ENCODE measurements at regions not wholly inside any gene's neighbourhood (a gene's known extent, or its start where the extent isn't known, plus 50 kb on each side); places are given as distances from the start of the nearest gene placed in this dataset.

DNA sequence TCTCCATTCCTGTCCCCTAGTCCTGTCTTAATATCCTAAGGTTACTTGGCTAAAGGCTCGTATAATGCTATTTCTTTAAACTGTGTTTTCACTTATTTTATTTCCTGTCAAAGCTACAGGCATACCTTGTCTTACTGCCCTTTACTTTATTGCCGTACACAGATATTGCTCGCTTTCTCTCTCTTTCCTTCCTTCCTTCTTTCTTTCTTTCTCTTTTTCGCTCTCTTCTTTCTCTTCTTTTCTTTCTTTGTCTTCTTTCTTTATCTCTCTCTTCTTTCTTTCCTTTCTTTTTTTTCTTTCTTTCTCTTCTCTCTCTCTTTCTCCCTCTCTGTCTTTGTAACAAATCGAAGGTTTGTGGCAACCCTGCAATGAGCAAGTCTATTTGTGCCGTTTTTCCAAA, 123.9 kb upstream of the ARHGAP5 start:
- intact Hi-C loops (cut with DNase I) = no loop called here
- Histone ChIP-seq H3K4me3 (no peak overlapping the region), H3K9me3 (no peaks in the 10 kb centered on the region), H3K27ac (no peak overlapping the region), H3K4me1 (peaks cover 0 to 20% (median 13%) of the 10 kb centered on the region in 4 donors), H3K27me3 (no peaks in the 10 kb centered on the region), H3K36me3 (no peaks in the 10 kb centered on the region)
- no peak for TF ChIP-seq POLR2AphosphoS5 (IDR thresholded peaks at IDR 0.05)
- TF ChIP-seq, protein P1, sequence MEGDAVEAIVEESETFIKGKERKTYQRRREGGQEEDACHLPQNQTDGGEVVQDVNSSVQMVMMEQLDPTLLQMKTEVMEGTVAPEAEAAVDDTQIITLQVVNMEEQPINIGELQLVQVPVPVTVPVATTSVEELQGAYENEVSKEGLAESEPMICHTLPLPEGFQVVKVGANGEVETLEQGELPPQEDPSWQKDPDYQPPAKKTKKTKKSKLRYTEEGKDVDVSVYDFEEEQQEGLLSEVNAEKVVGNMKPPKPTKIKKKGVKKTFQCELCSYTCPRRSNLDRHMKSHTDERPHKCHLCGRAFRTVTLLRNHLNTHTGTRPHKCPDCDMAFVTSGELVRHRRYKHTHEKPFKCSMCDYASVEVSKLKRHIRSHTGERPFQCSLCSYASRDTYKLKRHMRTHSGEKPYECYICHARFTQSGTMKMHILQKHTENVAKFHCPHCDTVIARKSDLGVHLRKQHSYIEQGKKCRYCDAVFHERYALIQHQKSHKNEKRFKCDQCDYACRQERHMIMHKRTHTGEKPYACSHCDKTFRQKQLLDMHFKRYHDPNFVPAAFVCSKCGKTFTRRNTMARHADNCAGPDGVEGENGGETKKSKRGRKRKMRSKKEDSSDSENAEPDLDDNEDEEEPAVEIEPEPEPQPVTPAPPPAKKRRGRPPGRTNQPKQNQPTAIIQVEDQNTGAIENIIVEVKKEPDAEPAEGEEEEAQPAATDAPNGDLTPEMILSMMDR (IDR thresholded peaks at IDR 0.05) = no peak
- TF ChIP-seq POLR2A (IDR thresholded peaks at IDR 0.05) = no peak
- WGBS, 2 donors = 92 to 94% methylated on average over 6 of the region's 6 CpGs
- DNase-seq = no peak

DNA sequence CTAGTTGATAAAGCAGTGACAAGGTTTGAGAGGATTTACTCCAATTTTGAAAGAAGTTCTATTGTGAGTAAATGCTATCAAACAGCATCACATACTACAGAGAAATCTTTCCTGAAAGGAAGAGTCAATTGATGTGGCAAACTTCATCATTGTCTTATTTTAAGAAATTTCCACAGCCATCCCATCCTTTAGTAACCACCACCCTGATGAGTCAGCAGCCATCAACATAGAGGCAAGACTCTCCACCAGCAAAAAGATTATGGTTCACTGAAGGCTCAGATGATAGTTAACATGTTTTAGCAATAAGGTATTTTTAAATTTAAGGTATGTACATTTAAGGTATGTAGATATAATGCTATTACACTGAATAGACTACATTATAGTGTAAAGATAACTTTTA, 122.1 kb upstream of the ARHGAP5 start:
- H3K4me1 ChIP-seq = peaks cover 0 to 17% (median 13%) of the 10 kb centered on the region in 4 donors
- no peak for DNase-seq
- no peaks in the 10 kb centered on the region for H3K27me3 ChIP-seq
- intact Hi-C loops (cut with DNase I) = no loop called here
- H3K36me3 ChIP-seq = no peaks in the 10 kb centered on the region
- H3K9me3 ChIP-seq = no peaks in the 10 kb centered on the region
- TF ChIP-seq POLR2AphosphoS5 (IDR thresholded peaks at IDR 0.05) (no peak), POLR2A (IDR thresholded peaks at IDR 0.05) (no peak), EP300 (IDR thresholded peaks at IDR 0.05) (no peak)
- TF ChIP-seq, protein P1 (IDR thresholded peaks at IDR 0.05) = no peak
- H3K4me3 ChIP-seq = no peak overlapping the region
- no peak overlapping the region for H3K27ac ChIP-seq

DNA sequence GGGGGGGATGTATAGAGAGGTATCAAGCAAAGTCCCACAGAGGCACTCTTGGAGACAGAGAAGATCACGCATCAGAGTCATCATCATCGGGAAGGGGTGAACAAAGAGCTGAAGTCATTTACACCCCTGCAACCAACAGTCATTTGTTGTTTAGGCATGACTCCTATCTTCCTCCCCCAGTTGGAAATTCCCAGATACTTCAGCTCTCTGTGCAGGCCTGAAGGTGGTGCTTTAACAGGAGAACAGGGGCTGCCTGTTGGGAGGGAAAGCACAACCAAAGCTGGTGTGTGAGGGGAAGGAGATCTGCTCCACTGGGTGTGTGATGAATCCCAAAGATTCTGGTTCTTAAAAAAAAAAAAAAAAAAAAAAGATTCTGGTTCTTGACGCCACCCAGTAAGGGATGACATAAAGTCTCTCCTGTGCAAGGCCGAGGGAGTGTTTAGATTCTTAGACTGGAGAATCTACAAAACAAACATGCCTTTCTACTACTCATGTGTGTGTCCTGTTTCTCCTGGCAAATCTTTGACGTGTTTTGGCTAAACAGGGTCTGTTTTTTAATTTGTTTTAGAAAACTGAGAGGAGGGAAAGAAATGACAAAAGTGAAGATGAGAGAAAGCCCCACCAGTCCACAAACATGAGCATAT, 121.0 kb upstream of the ARHGAP5 start:
- Histone ChIP-seq H3K9me3 (no peaks in the 10 kb centered on the region), H3K4me3 (no peak overlapping the region), H3K27me3 (no peaks in the 10 kb centered on the region), H3K36me3 (no peaks in the 10 kb centered on the region), H3K27ac (no peak overlapping the region), H3K4me1 (peaks cover 0 to 6% (median 5%) of the 10 kb centered on the region in 4 donors)
- DNase-seq = no peak
- TF ChIP-seq POLR2A (IDR thresholded peaks at IDR 0.05) (no peak), EP300 (IDR thresholded peaks at IDR 0.05) (no peak), POLR2AphosphoS5 (IDR thresholded peaks at IDR 0.05) (no peak)
- TF ChIP-seq, protein P1 (IDR thresholded peaks at IDR 0.05) = no peak
- intact Hi-C loops (cut with DNase I) = no loop called here
- WGBS, 2 donors = 65 to 68% methylated on average over 5 of the region's 5 CpGs

DNA sequence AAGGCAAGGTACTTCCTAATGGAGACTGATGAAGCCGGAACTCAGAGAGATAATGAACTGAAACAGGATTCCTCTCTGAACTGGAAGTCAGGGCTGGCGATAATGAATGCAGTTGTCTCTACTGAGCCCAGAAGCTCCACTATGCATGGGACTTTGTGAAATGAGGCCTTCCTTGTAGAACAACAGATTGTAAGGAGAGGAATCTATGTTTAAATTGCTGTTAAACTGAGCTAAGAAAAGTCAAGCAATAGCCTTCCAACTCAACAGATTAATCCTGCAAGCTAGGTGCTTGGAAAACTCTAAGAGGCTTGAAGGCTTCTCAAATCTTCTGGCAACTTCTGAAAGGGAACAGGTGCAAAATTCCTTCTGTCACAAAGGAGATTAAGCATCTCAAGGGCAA, 119.5 kb upstream of the ARHGAP5 start:
- no peak for TF ChIP-seq POLR2AphosphoS5 (IDR thresholded peaks at IDR 0.05)
- TF ChIP-seq, protein P1 (IDR thresholded peaks at IDR 0.05) = no peak
- TF ChIP-seq EP300 (IDR thresholded peaks at IDR 0.05) = no peak
- no peak for TF ChIP-seq POLR2A (IDR thresholded peaks at IDR 0.05)
- Histone ChIP-seq H3K9me3 (no peaks in the 10 kb centered on the region), H3K4me1 (no peaks in the 10 kb centered on the region), H3K36me3 (no peaks in the 10 kb centered on the region), H3K4me3 (no peak overlapping the region), H3K27me3 (no peaks in the 10 kb centered on the region), H3K27ac (no peak overlapping the region)
- 98% methylated on average over 2 of the region's 2 CpGs for WGBS, 2 donors
- intact Hi-C loops (cut with DNase I) = no loop called here
- DNase-seq = no peak

DNA sequence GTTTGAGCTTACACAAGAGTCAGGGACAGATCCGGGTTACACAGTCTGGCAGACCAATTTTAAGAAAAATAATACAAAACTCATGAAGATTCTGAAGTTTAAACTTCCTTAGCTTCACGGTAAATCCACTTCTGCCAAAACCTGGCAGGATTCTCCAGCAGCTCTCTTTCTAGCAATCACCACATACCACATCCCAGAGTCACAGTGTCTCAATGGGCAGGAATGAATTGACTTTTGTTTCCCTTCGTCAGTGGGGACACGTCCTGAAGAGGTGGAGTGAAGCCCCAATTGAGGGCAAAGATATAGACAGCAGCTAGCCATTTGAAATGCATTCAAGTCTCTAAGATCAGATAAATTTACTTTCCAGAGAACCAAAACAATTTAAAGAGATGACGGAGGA, 117.1 kb upstream of the ARHGAP5 start:
- no peaks in the 10 kb centered on the region for H3K9me3 ChIP-seq
- no peaks in the 10 kb centered on the region for H3K36me3 ChIP-seq
- WGBS, 2 donors = 88 to 92% methylated on average over 5 of the region's 5 CpGs
- no peak overlapping the region for H3K27ac ChIP-seq
- intact Hi-C loops (cut with DNase I) = no loop called here
- H3K27me3 ChIP-seq = no peaks in the 10 kb centered on the region
- TF ChIP-seq, protein P1 (IDR thresholded peaks at IDR 0.05) = no peak
- TF ChIP-seq POLR2A (IDR thresholded peaks at IDR 0.05) (no peak), EP300 (IDR thresholded peaks at IDR 0.05) (no peak), POLR2AphosphoS5 (IDR thresholded peaks at IDR 0.05) (no peak)
- DNase-seq = no peak
- H3K4me1 ChIP-seq = no peaks in the 10 kb centered on the region
- H3K4me3 ChIP-seq = no peak overlapping the region
